Left ventricle myocardium inferior (tissue), 1 donor: ENCODE measurements at regions not wholly inside any gene's neighbourhood (a gene's known extent, or its start where the extent isn't known, plus 50 kb on each side); places are given as distances from the start of the nearest gene placed in this dataset.

Experiments used
- DNase-seq: peaks from one replicate; pipeline ENCODE4 v3.0.0-alpha.2; 2020
- H3K27ac ChIP-seq: fragments of 200-600 bp; replicated peaks from 2 replicates; pipeline ENCODE4 v1.8.0; 2021
- H3K27me3 ChIP-seq: fragments of 200-600 bp; 2 replicates; pipeline ENCODE4 v1.8.0; 2021; ENCODE audit warnings: low read depth
- H3K36me3 ChIP-seq: fragments of 200-600 bp; 2 replicates; pipeline ENCODE4 v1.8.0; 2021
- H3K4me1 ChIP-seq: fragments of 200-600 bp; 2 replicates; pipeline ENCODE4 v1.8.0; 2021
- H3K4me3 ChIP-seq: fragments of 200-600 bp; 2 replicates; pipeline ENCODE4 v1.8.0; 2021; ENCODE audit warnings: mild to moderate bottlenecking, moderate library complexity
- H3K9me3 ChIP-seq: fragments of 200-600 bp; replicated peaks from 2 replicates; pipeline ENCODE4 v1.8.0; 2021
- intact Hi-C: fragments of 100-400 bp; cut with micrococcal nuclease; formaldehyde crosslinking; loops from one replicate; pipeline ENCODE4 v1.11.0; 2022
- TF ChIP-seq, protein P1 (sequence below): fragments of 200-600 bp; IDR thresholded peaks from 2 replicates; pipeline ENCODE4 v1.8.0; 2021; ENCODE audit warnings: antibody characterized with exemption, mild to moderate bottlenecking, borderline replicate concordance
- donor health status: DM: no; HTN: yes; CAD: no; lungs with severe emphysema.

DNA sequence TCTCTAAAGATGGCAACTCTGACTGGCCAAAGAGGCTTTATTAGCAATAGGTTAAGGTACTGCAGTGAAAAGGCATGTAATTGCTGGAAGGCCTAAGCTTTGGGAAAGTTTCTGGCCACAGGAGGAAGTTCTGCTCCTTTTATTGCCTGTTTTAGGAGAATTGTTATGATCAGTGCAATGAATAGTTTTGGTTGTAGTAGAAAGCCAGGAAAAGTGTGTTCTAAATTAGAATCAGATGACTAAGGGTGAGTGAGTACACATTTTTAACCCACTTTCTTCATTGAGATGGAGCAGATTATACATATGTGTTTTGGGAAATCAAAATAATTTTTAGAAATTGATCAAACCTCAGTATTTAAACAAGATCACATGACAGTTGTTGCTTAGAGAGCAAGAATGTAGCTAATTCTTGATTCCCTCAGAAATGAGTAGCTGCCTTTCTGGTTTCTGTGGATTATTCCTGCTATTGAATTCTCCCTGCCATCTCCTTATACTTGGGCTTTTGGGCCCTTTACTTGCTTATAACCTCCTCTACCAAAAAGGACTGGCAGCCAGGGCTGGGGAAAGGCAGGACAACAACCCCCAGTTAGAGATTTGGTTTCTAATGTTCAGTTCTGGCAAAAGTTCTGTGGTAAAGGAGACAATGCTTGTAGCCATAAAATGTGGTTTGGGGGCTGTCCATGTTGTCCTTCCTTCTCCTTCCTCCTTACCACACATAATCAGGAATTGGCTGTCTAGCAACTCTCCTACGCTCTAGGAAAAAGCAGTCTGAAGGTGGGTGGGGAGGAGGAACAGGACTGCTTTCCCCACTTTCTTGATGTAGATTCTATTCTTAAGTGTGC lies 217.1 kb downstream of the SLC38A4 start:
- Histone ChIP-seq H3K36me3 (no peaks in the 10 kb centered on the region), H3K4me3 (no peak overlapping the region), H3K9me3 (no peaks in the 10 kb centered on the region), H3K27me3 (no peaks in the 10 kb centered on the region), H3K27ac (no peak overlapping the region), H3K4me1 (no peaks in the 10 kb centered on the region)
- DNase-seq = no peak
- intact Hi-C loops = no loop called here
- TF ChIP-seq, protein P1, sequence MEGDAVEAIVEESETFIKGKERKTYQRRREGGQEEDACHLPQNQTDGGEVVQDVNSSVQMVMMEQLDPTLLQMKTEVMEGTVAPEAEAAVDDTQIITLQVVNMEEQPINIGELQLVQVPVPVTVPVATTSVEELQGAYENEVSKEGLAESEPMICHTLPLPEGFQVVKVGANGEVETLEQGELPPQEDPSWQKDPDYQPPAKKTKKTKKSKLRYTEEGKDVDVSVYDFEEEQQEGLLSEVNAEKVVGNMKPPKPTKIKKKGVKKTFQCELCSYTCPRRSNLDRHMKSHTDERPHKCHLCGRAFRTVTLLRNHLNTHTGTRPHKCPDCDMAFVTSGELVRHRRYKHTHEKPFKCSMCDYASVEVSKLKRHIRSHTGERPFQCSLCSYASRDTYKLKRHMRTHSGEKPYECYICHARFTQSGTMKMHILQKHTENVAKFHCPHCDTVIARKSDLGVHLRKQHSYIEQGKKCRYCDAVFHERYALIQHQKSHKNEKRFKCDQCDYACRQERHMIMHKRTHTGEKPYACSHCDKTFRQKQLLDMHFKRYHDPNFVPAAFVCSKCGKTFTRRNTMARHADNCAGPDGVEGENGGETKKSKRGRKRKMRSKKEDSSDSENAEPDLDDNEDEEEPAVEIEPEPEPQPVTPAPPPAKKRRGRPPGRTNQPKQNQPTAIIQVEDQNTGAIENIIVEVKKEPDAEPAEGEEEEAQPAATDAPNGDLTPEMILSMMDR = no peak

DNA sequence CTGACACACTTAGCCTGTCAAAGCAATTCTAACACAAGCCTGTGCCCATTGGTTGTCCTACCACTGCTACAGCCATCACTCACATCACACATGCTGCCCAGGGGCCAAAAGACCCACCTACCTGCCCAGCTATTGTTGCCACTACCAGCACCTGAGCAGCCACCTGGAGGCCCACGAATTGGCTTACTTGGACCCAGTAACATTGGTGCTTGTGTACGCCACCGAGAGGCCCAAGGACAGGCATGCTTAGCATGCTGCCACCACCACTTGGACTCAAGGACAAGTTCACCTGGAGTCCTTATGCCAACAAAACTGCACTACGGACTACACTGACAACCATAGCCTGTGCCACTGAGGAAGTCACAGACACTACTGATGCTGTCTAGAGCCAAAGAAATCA lies 221.1 kb downstream of the SLC38A4 start:
- Histone ChIP-seq H3K27ac (no peak overlapping the region), H3K27me3 (no peaks in the 10 kb centered on the region), H3K4me3 (no peak overlapping the region), H3K4me1 (no peaks in the 10 kb centered on the region), H3K9me3 (peaks cover 20% of the 10 kb centered on the region), H3K36me3 (no peaks in the 10 kb centered on the region)
- TF ChIP-seq, protein P1 = no peak
- intact Hi-C loops = no loop called here
- no peak for DNase-seq

DNA sequence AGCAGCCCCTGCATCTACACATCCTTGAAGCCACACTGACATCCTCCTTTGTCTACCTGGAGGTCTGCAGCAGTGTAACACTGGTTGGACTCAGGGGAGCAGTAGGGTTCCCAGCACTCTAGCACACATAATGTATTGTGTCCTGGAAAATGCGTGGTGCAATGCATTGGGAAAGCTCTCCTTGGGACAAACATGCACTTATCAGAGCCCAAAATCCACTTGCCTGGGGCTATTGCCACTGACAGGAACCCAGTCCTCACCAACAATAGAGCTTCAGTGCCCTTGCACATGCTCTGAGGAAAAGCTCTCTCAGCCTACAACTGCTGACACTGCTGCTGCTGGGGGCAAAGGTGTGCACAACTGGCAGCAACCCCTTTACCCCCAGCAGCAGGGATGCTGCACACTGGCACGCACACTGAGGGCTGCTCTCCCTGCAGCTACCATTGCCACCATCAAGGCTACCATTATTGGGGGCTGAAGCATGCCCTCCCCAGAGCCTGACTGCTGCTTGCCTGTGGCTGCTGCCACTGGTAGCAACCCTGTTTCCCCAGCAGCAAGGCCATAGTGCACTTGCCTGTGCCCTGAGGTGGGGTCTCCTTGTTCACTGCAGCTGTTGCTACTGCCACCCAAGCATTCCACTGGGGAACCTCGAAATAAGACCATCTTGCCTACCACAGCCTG lies 221.9 kb downstream of the SLC38A4 start:
- intact Hi-C loops = no loop called here
- no peaks in the 10 kb centered on the region for H3K4me1 ChIP-seq
- H3K4me3 ChIP-seq = no peak overlapping the region
- peaks cover 26% of the 10 kb centered on the region for H3K9me3 ChIP-seq
- no peak overlapping the region for H3K27ac ChIP-seq
- H3K36me3 ChIP-seq = no peaks in the 10 kb centered on the region
- H3K27me3 ChIP-seq = no peaks in the 10 kb centered on the region
- DNase-seq = no peak
- TF ChIP-seq, protein P1 = no peak

DNA sequence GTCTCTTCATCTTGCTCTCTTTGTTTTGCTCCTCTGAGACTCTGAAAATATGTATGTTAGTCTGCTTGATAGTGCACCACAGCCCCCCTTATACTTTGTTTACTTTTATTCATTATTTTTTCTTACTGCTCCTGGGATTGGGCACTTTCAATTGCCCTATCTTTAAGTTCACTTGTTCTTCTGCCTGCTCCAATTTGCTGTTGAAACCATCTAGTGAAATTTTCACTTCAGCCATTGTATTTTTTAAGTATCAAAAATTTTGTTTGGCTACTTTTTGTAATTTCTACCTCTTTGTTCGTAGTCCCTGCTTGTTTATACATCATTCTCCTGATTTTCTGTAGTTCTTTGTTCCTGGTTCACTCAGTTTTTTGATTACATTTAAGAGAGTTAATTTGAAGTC lies 223.3 kb downstream of the SLC38A4 start:
- DNase-seq = no peak
- Histone ChIP-seq H3K36me3 (no peaks in the 10 kb centered on the region), H3K27ac (no peak overlapping the region), H3K4me1 (no peaks in the 10 kb centered on the region), H3K4me3 (no peak overlapping the region), H3K9me3 (peaks cover 28% of the 10 kb centered on the region), H3K27me3 (no peaks in the 10 kb centered on the region)
- intact Hi-C loops = no loop called here
- TF ChIP-seq, protein P1 = no peak

DNA sequence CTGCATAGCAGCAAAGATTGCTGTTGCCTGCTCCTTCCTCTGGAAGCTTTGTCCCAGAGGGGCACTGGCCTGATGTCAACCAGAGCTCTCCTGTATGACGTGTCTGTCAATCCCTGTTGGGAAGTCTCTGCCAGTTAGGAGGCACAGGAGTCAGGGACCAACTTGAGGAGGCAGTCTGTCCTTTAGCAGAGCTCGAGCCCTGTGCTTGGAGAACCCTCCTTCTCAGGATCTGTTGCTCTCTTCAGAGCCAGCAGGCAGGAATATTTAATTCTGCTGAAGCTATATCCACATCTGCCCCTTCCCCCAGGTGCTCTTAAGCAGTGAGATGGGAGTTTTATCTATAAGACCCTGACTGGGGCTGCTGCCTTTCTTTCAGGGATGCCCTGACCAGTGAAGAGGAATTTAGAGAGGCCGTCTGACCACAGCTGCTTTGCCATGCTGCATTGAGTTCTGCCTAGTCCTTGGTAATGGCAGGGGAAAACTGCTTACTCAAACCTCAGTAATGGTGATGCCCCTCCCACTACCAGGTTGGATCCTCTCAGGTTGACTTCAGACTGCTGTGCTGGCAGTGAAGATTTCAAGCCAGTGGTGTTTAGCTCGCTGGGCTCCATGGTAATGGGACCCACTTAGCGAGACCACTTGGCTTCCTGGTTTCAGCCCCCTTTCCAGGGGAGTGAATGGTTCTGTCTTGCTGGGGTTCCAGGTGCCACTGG lies 218.6 kb upstream of the SLC38A2 start:
- H3K36me3 ChIP-seq = no peaks in the 10 kb centered on the region
- DNase-seq = no peak
- no peak overlapping the region for H3K27ac ChIP-seq
- intact Hi-C loops = no loop called here
- peaks cover 28% of the 10 kb centered on the region for H3K9me3 ChIP-seq
- H3K27me3 ChIP-seq = no peaks in the 10 kb centered on the region
- no peak overlapping the region for H3K4me3 ChIP-seq
- no peaks in the 10 kb centered on the region for H3K4me1 ChIP-seq
- TF ChIP-seq, protein P1 = no peak
